Mammary epithelial cell (primary cell): ENCODE measurements at regions not wholly inside any gene's neighbourhood (a gene's known extent, or its start where the extent isn't known, plus 50 kb on each side); places are given as distances from the start of the nearest gene placed in this dataset.

ENCODE experiments used
- EZH2 ChIP-seq: IDR thresholded peaks from 2 replicates; pipeline ENCODE4 v1.6.1; 2012; ENCODE audit warnings: low read length, inconsistent platforms, borderline replicate concordance
- TF ChIP-seq, protein P1 (sequence below), 2 donors: IDR thresholded peaks in 1 of 2; conservative IDR thresholded peaks in 1 of 2; 2 replicates each; pipeline ENCODE4 v1.5.1; 2011 to 2012; ENCODE audit warnings: inconsistent platforms in 2 of 2, low read length in 2 of 2, mild to moderate bottlenecking in 2 of 2, control low read depth in 1 of 2, low read depth in 1 of 2; ENCODE audit not compliant: insufficient read depth in 1 of 2; ENCODE audit errors: extremely low read depth in 1 of 2

GRCh38 chr15:92527197-92527596 is 128.4 kb downstream of the FAM174B start:
- TF ChIP-seq, protein P1, sequence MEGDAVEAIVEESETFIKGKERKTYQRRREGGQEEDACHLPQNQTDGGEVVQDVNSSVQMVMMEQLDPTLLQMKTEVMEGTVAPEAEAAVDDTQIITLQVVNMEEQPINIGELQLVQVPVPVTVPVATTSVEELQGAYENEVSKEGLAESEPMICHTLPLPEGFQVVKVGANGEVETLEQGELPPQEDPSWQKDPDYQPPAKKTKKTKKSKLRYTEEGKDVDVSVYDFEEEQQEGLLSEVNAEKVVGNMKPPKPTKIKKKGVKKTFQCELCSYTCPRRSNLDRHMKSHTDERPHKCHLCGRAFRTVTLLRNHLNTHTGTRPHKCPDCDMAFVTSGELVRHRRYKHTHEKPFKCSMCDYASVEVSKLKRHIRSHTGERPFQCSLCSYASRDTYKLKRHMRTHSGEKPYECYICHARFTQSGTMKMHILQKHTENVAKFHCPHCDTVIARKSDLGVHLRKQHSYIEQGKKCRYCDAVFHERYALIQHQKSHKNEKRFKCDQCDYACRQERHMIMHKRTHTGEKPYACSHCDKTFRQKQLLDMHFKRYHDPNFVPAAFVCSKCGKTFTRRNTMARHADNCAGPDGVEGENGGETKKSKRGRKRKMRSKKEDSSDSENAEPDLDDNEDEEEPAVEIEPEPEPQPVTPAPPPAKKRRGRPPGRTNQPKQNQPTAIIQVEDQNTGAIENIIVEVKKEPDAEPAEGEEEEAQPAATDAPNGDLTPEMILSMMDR (conservative IDR thresholded peaks at IDR 0.05 in 1 of 2, IDR thresholded peaks at IDR 0.05 in 1 of 2; ENCODE audit: extremely low read depth in 1 of 2, insufficient read depth in 1 of 2, low read depth in 1 of 2, low read length in 2 of 2): no peak
- TF ChIP-seq EZH2: no peak
